ENCODE measurements at regions not wholly inside any gene's neighbourhood (a gene's known extent, or its start where the extent isn't known, plus 50 kb on each side); places are given as distances from the start of the nearest gene placed in this dataset.

GRCh38 chr1:4146101-4146500, 246.0 kb upstream of the C1orf174 start:
- Histone ChIP-seq H3K36me3 (ENCODE audit: control insufficient read depth, insufficient read depth, low read length) (no peaks in the 10 kb centered on the region), H3K4me3 (replicated peaks; ENCODE audit: low read depth, low read length) (no peak overlapping the region), H3K27me3 (replicated peaks; ENCODE audit: control insufficient read depth, insufficient read depth, low read length) (no peaks in the 10 kb centered on the region)
- no peak for DNase-seq (ENCODE audit: extremely low read depth, insufficient read length)
- no peak for TF ChIP-seq CTCF (IDR thresholded peaks at IDR 0.05; ENCODE audit: insufficient read depth, low read length, poor library complexity, severe bottlenecking)

- Histone ChIP-seq H3K4me3 (replicated peaks; ENCODE audit: low read depth, low read length) (no peak overlapping the region), H3K27me3 (replicated peaks; ENCODE audit: control insufficient read depth, insufficient read depth, low read length) (no peaks in the 10 kb centered on the region)
- TF ChIP-seq CTCF (IDR thresholded peaks at IDR 0.05; ENCODE audit: insufficient read depth, low read length, poor library complexity, severe bottlenecking): no peak
Measured at GRCh38 chr1:4146614-4147013, 246.5 kb upstream of the C1orf174 start.

GRCh38 chr1:4147509-4147908, 247.4 kb upstream of the C1orf174 start:
- Histone ChIP-seq H3K36me3 (ENCODE audit: control insufficient read depth, insufficient read depth, low read length) (no peaks in the 10 kb centered on the region), H3K4me3 (replicated peaks; ENCODE audit: low read depth, low read length) (no peak overlapping the region), H3K27me3 (replicated peaks; ENCODE audit: control insufficient read depth, insufficient read depth, low read length) (no peaks in the 10 kb centered on the region)
- DNase-seq (ENCODE audit: extremely low read depth, insufficient read length): no peak
- TF ChIP-seq CTCF (IDR thresholded peaks at IDR 0.05; ENCODE audit: insufficient read depth, low read length, poor library complexity, severe bottlenecking): no peak

More at GRCh38 chr1:4146614-4147013, 246.5 kb upstream of the C1orf174 start:
- no peak for DNase-seq (ENCODE audit: extremely low read depth, insufficient read length)
- H3K36me3 ChIP-seq (ENCODE audit: control insufficient read depth, insufficient read depth, low read length): no peaks in the 10 kb centered on the region

GRCh38 chr1:4149281-4149680, 249.2 kb upstream of the C1orf174 start:
- Histone ChIP-seq H3K36me3 (ENCODE audit: control insufficient read depth, insufficient read depth, low read length) (no peaks in the 10 kb centered on the region), H3K4me3 (replicated peaks; ENCODE audit: low read depth, low read length) (no peak overlapping the region), H3K27me3 (replicated peaks; ENCODE audit: control insufficient read depth, insufficient read depth, low read length) (no peaks in the 10 kb centered on the region)
- no peak for TF ChIP-seq CTCF (IDR thresholded peaks at IDR 0.05; ENCODE audit: insufficient read depth, low read length, poor library complexity, severe bottlenecking)
- DNase-seq (ENCODE audit: extremely low read depth, insufficient read length): no peak

GRCh38 chr1:4149831-4150230, 249.8 kb upstream of the C1orf174 start:
- no peak overlapping the region for H3K4me3 ChIP-seq (replicated peaks; ENCODE audit: low read depth, low read length)
- no peaks in the 10 kb centered on the region for H3K27me3 ChIP-seq (replicated peaks; ENCODE audit: control insufficient read depth, insufficient read depth, low read length)
- no peak for DNase-seq (ENCODE audit: extremely low read depth, insufficient read length)
- no peaks in the 10 kb centered on the region for H3K36me3 ChIP-seq (ENCODE audit: control insufficient read depth, insufficient read depth, low read length)
- TF ChIP-seq CTCF (IDR thresholded peaks at IDR 0.05; ENCODE audit: insufficient read depth, low read length, poor library complexity, severe bottlenecking): no peak

- Histone ChIP-seq H3K36me3 (ENCODE audit: control insufficient read depth, insufficient read depth, low read length) (no peaks in the 10 kb centered on the region), H3K4me3 (replicated peaks; ENCODE audit: low read depth, low read length) (no peak overlapping the region), H3K27me3 (replicated peaks; ENCODE audit: control insufficient read depth, insufficient read depth, low read length) (no peaks in the 10 kb centered on the region)
- no peak for DNase-seq (ENCODE audit: extremely low read depth, insufficient read length)
- no peak for TF ChIP-seq CTCF (IDR thresholded peaks at IDR 0.05; ENCODE audit: insufficient read depth, low read length, poor library complexity, severe bottlenecking)
Measured at GRCh38 chr1:4150262-4150661, 250.2 kb upstream of the C1orf174 start.

All from GM06990 (cell line).